Lower lobe of right lung (tissue), 2 donors: ENCODE measurements at regions not wholly inside any gene's neighbourhood (a gene's known extent, or its start where the extent isn't known, plus 50 kb on each side); places are given as distances from the start of the nearest gene placed in this dataset.

ENCODE experiments used
- ATAC-seq, 2 donors: fragments of 200-7000 bp; cut with Tn5 transposase; one replicate each; pipeline ENCODE4 v1.9.1; 2020 to 2022; ENCODE audit warnings: mild to moderate bottlenecking in 2 of 2, moderate library complexity in 2 of 2
- DNase-seq: peaks from one replicate; pipeline ENCODE4 v3.0.0-alpha.2; 2020
- H3K27ac ChIP-seq: fragments of 200-600 bp; one replicate; pipeline ENCODE4 v1.8.0; 2022
- H3K27me3 ChIP-seq: fragments of 200-600 bp; one replicate; pipeline ENCODE4 v1.8.0; 2022; ENCODE audit warnings: low read depth
- H3K36me3 ChIP-seq: fragments of 200-600 bp; one replicate; pipeline ENCODE4 v1.8.0; 2022; ENCODE audit warnings: mild to moderate bottlenecking
- H3K4me1 ChIP-seq: fragments of 200-600 bp; one replicate; pipeline ENCODE4 v1.8.0; 2022
- H3K4me3 ChIP-seq: fragments of 200-600 bp; one replicate; pipeline ENCODE4 v1.8.0; 2022; ENCODE audit warnings: mild to moderate bottlenecking
- H3K9me3 ChIP-seq: fragments of 200-600 bp; one replicate; pipeline ENCODE4 v1.8.0; 2022
- CTCF ChIP-seq: fragments of 200-600 bp; IDR thresholded peaks from one replicate; pipeline ENCODE4 v1.8.0; 2022; ENCODE audit warnings: antibody characterized with exemption, mild to moderate bottlenecking
- intact Hi-C: fragments of 100-400 bp; cut with DNase I; formaldehyde crosslinking; loops from one replicate; pipeline ENCODE4 v1.11.0; 2022
- donor health status: DM: no; HTN: yes; CAD: no; lungs with severe emphysema.

- no peak for TF ChIP-seq CTCF
- ATAC-seq (no peak), DNase-seq (no peak)
- Histone ChIP-seq H3K36me3 (no peaks in the 10 kb centered on the region), H3K4me1 (no peaks in the 10 kb centered on the region), H3K4me3 (no peak overlapping the region), H3K27me3 (no peaks in the 10 kb centered on the region), H3K27ac (no peak overlapping the region), H3K9me3 (no peaks in the 10 kb centered on the region)
- intact Hi-C loops: no loop called here
Observed at GRCh38 chr14:86013641-86014040, 483.7 kb downstream of the FLRT2 start.

- Histone ChIP-seq H3K4me3 (no peak overlapping the region), H3K4me1 (no peaks in the 10 kb centered on the region), H3K9me3 (no peaks in the 10 kb centered on the region), H3K27ac (no peak overlapping the region), H3K27me3 (no peaks in the 10 kb centered on the region), H3K36me3 (no peaks in the 10 kb centered on the region)
- intact Hi-C loops: no loop called here
- DNase-seq: no peak
- ATAC-seq: no peak
- TF ChIP-seq CTCF: no peak
Observed at GRCh38 chr14:86012461-86012860, 482.5 kb downstream of the FLRT2 start.

- Histone ChIP-seq H3K27me3 (no peaks in the 10 kb centered on the region), H3K27ac (no peak overlapping the region), H3K36me3 (no peaks in the 10 kb centered on the region), H3K4me3 (no peak overlapping the region), H3K4me1 (no peaks in the 10 kb centered on the region), H3K9me3 (no peaks in the 10 kb centered on the region)
- intact Hi-C loops: no loop called here
- no peak for TF ChIP-seq CTCF
- ATAC-seq: no peak
- no peak for DNase-seq
Observed at GRCh38 chr14:86003998-86004397, 474.1 kb downstream of the FLRT2 start.

- H3K27ac ChIP-seq: no peak overlapping the region
- H3K4me3 ChIP-seq: no peak overlapping the region
- TF ChIP-seq CTCF: no peak
- no peaks in the 10 kb centered on the region for H3K27me3 ChIP-seq
- H3K9me3 ChIP-seq: no peaks in the 10 kb centered on the region
- H3K36me3 ChIP-seq: no peaks in the 10 kb centered on the region
- intact Hi-C loops: no loop called here
- no peaks in the 10 kb centered on the region for H3K4me1 ChIP-seq
- no peak for DNase-seq
- ATAC-seq: no peak
Observed at GRCh38 chr14:85996551-85996950, 466.6 kb downstream of the FLRT2 start.

- Histone ChIP-seq H3K9me3 (no peaks in the 10 kb centered on the region), H3K4me1 (no peaks in the 10 kb centered on the region), H3K4me3 (no peak overlapping the region), H3K27me3 (no peaks in the 10 kb centered on the region), H3K36me3 (no peaks in the 10 kb centered on the region), H3K27ac (no peak overlapping the region)
- no peak for DNase-seq
- ATAC-seq: no peak
- intact Hi-C loops: no loop called here
- no peak for TF ChIP-seq CTCF
Observed at GRCh38 chr14:85991156-85991555, 461.2 kb downstream of the FLRT2 start.

- no peak for TF ChIP-seq CTCF
- no peak overlapping the region for H3K4me3 ChIP-seq
- no peaks in the 10 kb centered on the region for H3K4me1 ChIP-seq
- no peak for ATAC-seq
- H3K27ac ChIP-seq: no peak overlapping the region
- H3K9me3 ChIP-seq: no peaks in the 10 kb centered on the region
- intact Hi-C loops: no loop called here
- H3K36me3 ChIP-seq: no peaks in the 10 kb centered on the region
- no peak for DNase-seq
- no peaks in the 10 kb centered on the region for H3K27me3 ChIP-seq
Observed at GRCh38 chr14:85987907-85988306, 458.0 kb downstream of the FLRT2 start.
